Keratinocyte (primary cell): ENCODE measurements at regions not wholly inside any gene's neighbourhood (a gene's known extent, or its start where the extent isn't known, plus 50 kb on each side); places are given as distances from the start of the nearest gene placed in this dataset.

Experiments used
- DNase-seq: peaks from one replicate; pipeline ENCODE4 v3.0.0-alpha.2; 2011; ENCODE audit warnings: low read depth, missing footprints, low spot score
- FAIRE-seq: peaks from 2 replicates; lab custom pipeline; 2011; peaks lifted over from hg19 to GRCh38; lab: Jason Lieb, UNC
- H2AFZ ChIP-seq: 2 replicates; pipeline ENCODE4 v1.6.0; 2012; ENCODE audit warnings: low read length, control low read depth, inconsistent platforms; ENCODE audit not compliant: control insufficient read depth
- H3K27ac ChIP-seq: 2 replicates; pipeline ENCODE4 v1.5.1; 2011; ENCODE audit warnings: low read length; ENCODE audit not compliant: control insufficient read depth, insufficient read depth
- H3K27me3 ChIP-seq: 3 replicates; pipeline ENCODE4 v1.6.0; 2011; ENCODE audit warnings: low read length; ENCODE audit not compliant: control insufficient read depth, insufficient read depth; ENCODE audit errors: extremely low read depth
- H3K36me3 ChIP-seq, 2 experiments: 2 replicates in 1 of 2; 3 replicates in 1 of 2; pipeline ENCODE4 v1.5.1; 2011; ENCODE audit warnings: low read length in 2 of 2, mild to moderate bottlenecking in 1 of 2; ENCODE audit not compliant: control insufficient read depth in 2 of 2, insufficient read depth in 2 of 2; ENCODE audit errors: extremely low read depth in 1 of 2
- H3K4me1 ChIP-seq: 3 replicates; pipeline ENCODE4 v1.5.1; 2011; ENCODE audit warnings: low read length; ENCODE audit not compliant: control insufficient read depth, insufficient read depth; ENCODE audit errors: extremely low read depth
- H3K4me2 ChIP-seq: 3 replicates; pipeline ENCODE4 v1.6.0; 2011; ENCODE audit warnings: low read depth, low read length; ENCODE audit not compliant: control insufficient read depth, insufficient read depth; ENCODE audit errors: extremely low read depth
- H3K4me3 ChIP-seq, 3 experiments: fragments of 200-600 bp in 1 of 3; sonication (generic) in 1 of 3; 2 replicates in 2 of 3; 3 replicates in 1 of 3; pipeline ENCODE4 v1.5.1; 2011 to 2016; ENCODE audit warnings: low read length in 3 of 3, mild to moderate bottlenecking in 3 of 3, control low read depth in 2 of 3, inconsistent platforms in 1 of 3, low read depth in 1 of 3, mixed read lengths in 1 of 3, mixed run types in 1 of 3, moderate library complexity in 1 of 3; ENCODE audit not compliant: control insufficient read depth in 2 of 3, insufficient read depth in 2 of 3; ENCODE audit errors: extremely low read depth in 1 of 3
- H3K79me2 ChIP-seq: 2 replicates; pipeline ENCODE4 v1.6.0; 2012; ENCODE audit warnings: low read length; ENCODE audit not compliant: control insufficient read depth, insufficient read depth
- H3K9ac ChIP-seq: 3 replicates; pipeline ENCODE4 v1.6.0; 2011; ENCODE audit warnings: low read length; ENCODE audit not compliant: control insufficient read depth, insufficient read depth; ENCODE audit errors: extremely low read depth
- H3K9me1 ChIP-seq: 3 replicates; pipeline ENCODE4 v1.6.0; 2011; ENCODE audit warnings: low read length; ENCODE audit not compliant: control insufficient read depth, insufficient read depth; ENCODE audit errors: extremely low read depth
- H3K9me3 ChIP-seq: 2 replicates; pipeline ENCODE4 v1.5.1; 2012; ENCODE audit warnings: low read depth, low read length; ENCODE audit not compliant: control insufficient read depth
- H4K20me1 ChIP-seq: 3 replicates; pipeline ENCODE4 v1.6.0; 2011; ENCODE audit warnings: low read length; ENCODE audit not compliant: control insufficient read depth, insufficient read depth; ENCODE audit errors: extremely low read depth
- CTCF ChIP-seq, 3 experiments: IDR thresholded peaks in 1 of 3; conservative IDR thresholded peaks in 1 of 3; optimal IDR thresholded peaks in 1 of 3; 2 replicates in 2 of 3; 3 replicates in 1 of 3; pipeline versions ENCODE3 to v1.5.1; 2011; ENCODE audit warnings: low read length in 3 of 3, mild to moderate bottlenecking in 3 of 3, moderate library complexity in 2 of 3, control low read depth in 1 of 3, inconsistent platforms in 1 of 3; ENCODE audit not compliant: insufficient read depth in 2 of 3; ENCODE audit errors: extremely low read depth in 1 of 3
- EZH2 ChIP-seq: IDR thresholded peaks from one replicate; pipeline ENCODE4 v1.6.1; 2012; ENCODE audit warnings: inconsistent platforms, mild to moderate bottlenecking, low read length, moderate library complexity
- dilution Hi-C: fragments of 300-500 bp; cut with MboI; formaldehyde crosslinking; loops from one replicate; pipeline ENCODE4 v1.7.0; 2020; ENCODE audit warnings: low sequenced_read_pairs; ENCODE audit not compliant: extremely low pct_ligation_motif_present

- no peaks in the 10 kb centered on the region for H3K27me3 ChIP-seq
- no peak overlapping the region for H3K4me3 ChIP-seq
- H3K27ac ChIP-seq = no peak overlapping the region
- peaks cover 9% of the 10 kb centered on the region for H3K4me1 ChIP-seq
- H3K9me3 ChIP-seq = no peaks in the 10 kb centered on the region
- TF ChIP-seq EZH2 (no peak), CTCF (optimal IDR thresholded peaks at IDR 0.05 in 1 of 3, IDR thresholded peaks at IDR 0.05 in 1 of 3, conservative IDR thresholded peaks at IDR 0.05 in 1 of 3; ENCODE audit: extremely low read depth in 1 of 3, insufficient read depth in 2 of 3, low read length in 3 of 3) (no peak)
- DNase-seq (no peak), FAIRE-seq (no peak)
- H2AFZ ChIP-seq = no peak overlapping the region
- no peak overlapping the region for H3K9ac ChIP-seq
- no peaks in the 10 kb centered on the region for H3K36me3 ChIP-seq
- H3K4me2 ChIP-seq = no peak overlapping the region
- H4K20me1 ChIP-seq = no peaks in the 10 kb centered on the region
- dilution Hi-C loops = no loop called here
- H3K9me1 ChIP-seq = no peaks in the 10 kb centered on the region
- H3K79me2 ChIP-seq = no peaks in the 10 kb centered on the region
Observed at GRCh38 chr6:3533981-3534380, 77.1 kb upstream of the SLC22A23 start.

- dilution Hi-C loops = no loop called here
- Histone ChIP-seq H3K4me2 (no peak overlapping the region), H3K79me2 (no peaks in the 10 kb centered on the region), H3K27ac (no peak overlapping the region), H3K9me1 (no peaks in the 10 kb centered on the region), H3K4me3 (no peak overlapping the region), H4K20me1 (no peaks in the 10 kb centered on the region), H3K9ac (no peak overlapping the region), H3K4me1 (peaks cover 10% of the 10 kb centered on the region), H3K36me3 (no peaks in the 10 kb centered on the region), H3K9me3 (no peaks in the 10 kb centered on the region), H3K27me3 (no peaks in the 10 kb centered on the region), H2AFZ (no peak overlapping the region)
- TF ChIP-seq EZH2 = no peak
- TF ChIP-seq CTCF (optimal IDR thresholded peaks at IDR 0.05 in 1 of 3, IDR thresholded peaks at IDR 0.05 in 1 of 3, conservative IDR thresholded peaks at IDR 0.05 in 1 of 3; ENCODE audit: extremely low read depth in 1 of 3, insufficient read depth in 2 of 3, low read length in 3 of 3) = no peak
- DNase-seq (no peak), FAIRE-seq (no peak)
Observed at GRCh38 chr6:3532296-3532916, 75.6 kb upstream of the SLC22A23 start.
